ENCODE measurements at regions not wholly inside any gene's neighbourhood (a gene's known extent, or its start where the extent isn't known, plus 50 kb on each side); places are given as distances from the start of the nearest gene placed in this dataset.
A peak's percentile ranks its signal among the peaks of the same experiment; 100 is the strongest.

DNA sequence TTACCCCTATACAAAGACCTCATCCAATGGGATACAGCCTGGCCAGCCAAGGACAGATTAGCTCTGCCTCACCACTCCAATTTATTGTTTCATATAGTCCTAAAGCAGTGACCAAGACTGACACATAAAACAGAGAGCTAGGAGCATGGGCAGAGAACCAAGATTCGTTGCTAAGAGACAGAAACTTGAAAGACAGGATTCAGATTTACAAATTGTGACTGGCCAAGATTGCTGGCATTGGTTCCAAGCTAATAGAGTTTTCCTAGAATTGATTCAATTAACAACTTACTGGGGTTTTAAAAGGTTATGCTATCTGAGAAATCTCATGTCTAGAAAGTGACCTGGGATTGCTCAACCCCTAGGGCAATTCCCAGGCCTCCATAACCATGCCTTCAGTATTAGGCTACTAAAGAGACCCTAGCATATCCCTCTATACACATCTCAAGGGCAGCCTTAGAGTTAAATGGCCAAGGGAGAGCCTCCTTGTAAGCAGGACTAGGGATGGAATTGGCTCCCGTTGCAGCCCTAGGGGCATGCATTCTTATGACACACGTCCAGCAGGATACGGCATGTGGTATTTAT is 75.6 kb downstream of the ICOS start:
- Histone ChIP-seq H3K4me3 (ENCODE audit: low read depth, low read length) (no peak overlapping the region), H3K36me3 (ENCODE audit: control insufficient read depth, insufficient read depth, low read length) (no peaks in the 10 kb centered on the region), H3K27me3 (ENCODE audit: control insufficient read depth, insufficient read depth, low read length) (no peaks in the 10 kb centered on the region)
- no peak for DNase-seq (ENCODE audit: low read depth)
- TF ChIP-seq CTCF (IDR thresholded peaks at IDR 0.05; ENCODE audit: insufficient read depth, low read length, poor library complexity, severe bottlenecking): no peak

- TF ChIP-seq CTCF (IDR thresholded peaks at IDR 0.05; ENCODE audit: insufficient read depth, low read length, poor library complexity, severe bottlenecking): no peak
- H3K4me3 ChIP-seq (ENCODE audit: low read depth, low read length): no peak overlapping the region
- H3K36me3 ChIP-seq (ENCODE audit: control insufficient read depth, insufficient read depth, low read length): no peaks in the 10 kb centered on the region
- H3K27me3 ChIP-seq (ENCODE audit: control insufficient read depth, insufficient read depth, low read length): no peaks in the 10 kb centered on the region
- DNase-seq (ENCODE audit: low read depth): no peak
These were observed 78.7 kb downstream of the ICOS start for GRCh38 chr2:204015118-204015843.

- TF ChIP-seq CTCF (IDR thresholded peaks at IDR 0.05; ENCODE audit: insufficient read depth, low read length, poor library complexity, severe bottlenecking): no peak
- Histone ChIP-seq H3K36me3 (ENCODE audit: control insufficient read depth, insufficient read depth, low read length) (no peaks in the 10 kb centered on the region), H3K27me3 (ENCODE audit: control insufficient read depth, insufficient read depth, low read length) (no peaks in the 10 kb centered on the region), H3K4me3 (ENCODE audit: low read depth, low read length) (no peak overlapping the region)
- DNase-seq (ENCODE audit: low read depth): no peak
These were observed 82.2 kb downstream of the ICOS start for GRCh38 chr2:204018717-204019116.

GRCh38 chr2:204019572-204020501 is 83.3 kb downstream of the ICOS start:
- no peak for TF ChIP-seq CTCF (IDR thresholded peaks at IDR 0.05; ENCODE audit: insufficient read depth, low read length, poor library complexity, severe bottlenecking)
- DNase-seq (ENCODE audit: low read depth): peak; percentile 71
- no peaks in the 10 kb centered on the region for H3K27me3 ChIP-seq (ENCODE audit: control insufficient read depth, insufficient read depth, low read length)
- no peak overlapping the region for H3K4me3 ChIP-seq (ENCODE audit: low read depth, low read length)
- no peaks in the 10 kb centered on the region for H3K36me3 ChIP-seq (ENCODE audit: control insufficient read depth, insufficient read depth, low read length)

- Histone ChIP-seq H3K4me3 (ENCODE audit: low read depth, low read length) (no peak overlapping the region), H3K27me3 (ENCODE audit: control insufficient read depth, insufficient read depth, low read length) (no peaks in the 10 kb centered on the region), H3K36me3 (ENCODE audit: control insufficient read depth, insufficient read depth, low read length) (no peaks in the 10 kb centered on the region)
- no peak for DNase-seq (ENCODE audit: low read depth)
- no peak for TF ChIP-seq CTCF (IDR thresholded peaks at IDR 0.05; ENCODE audit: insufficient read depth, low read length, poor library complexity, severe bottlenecking)
These were observed 84.9 kb downstream of the ICOS start for GRCh38 chr2:204021290-204022081.
